Amniotic stem cell (primary cell): ENCODE measurements at regions not wholly inside any gene's neighbourhood (a gene's known extent, or its start where the extent isn't known, plus 50 kb on each side); places are given as distances from the start of the nearest gene placed in this dataset.
A peak's percentile ranks its signal among the peaks of the same experiment; 100 is the strongest.

Source experiments
- DNase-seq: peaks from one replicate; lab custom pipeline; 2025; lab: John Stamatoyannopoulos, UW

- DNase-seq, result no peak
These were observed 254.1 kb downstream of the ARL4A start for GRCh38 chr7:12941512-12941911.

- no peak for DNase-seq
These were observed 255.2 kb downstream of the ARL4A start for GRCh38 chr7:12942609-12943008.

- DNase-seq, result no peak
These were observed 256.3 kb downstream of the ARL4A start for GRCh38 chr7:12943781-12944180.

DNA sequence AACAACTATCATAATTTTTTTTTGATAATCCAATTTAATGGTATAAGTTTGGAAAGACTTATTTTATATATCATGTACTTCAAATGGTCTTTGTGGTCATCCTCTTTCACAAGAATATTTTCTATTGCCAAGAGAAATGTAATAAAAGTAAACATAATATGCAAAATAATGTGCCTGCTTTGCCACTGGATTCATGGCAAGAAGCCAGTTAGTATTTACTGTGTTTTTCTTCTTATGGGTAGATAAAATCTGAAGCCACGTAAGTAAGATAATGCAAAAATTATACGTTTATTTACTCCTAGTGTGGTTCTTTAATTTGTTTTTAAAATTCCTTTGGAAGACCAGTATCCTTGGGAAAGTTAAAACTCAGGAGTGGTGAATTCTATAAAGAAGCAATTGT is 258.5 kb downstream of the ARL4A start:
- DNase-seq, result no peak

GRCh38 chr7:12947465-12947864 is 260.0 kb downstream of the ARL4A start:
- DNase-seq, result no peak

DNA sequence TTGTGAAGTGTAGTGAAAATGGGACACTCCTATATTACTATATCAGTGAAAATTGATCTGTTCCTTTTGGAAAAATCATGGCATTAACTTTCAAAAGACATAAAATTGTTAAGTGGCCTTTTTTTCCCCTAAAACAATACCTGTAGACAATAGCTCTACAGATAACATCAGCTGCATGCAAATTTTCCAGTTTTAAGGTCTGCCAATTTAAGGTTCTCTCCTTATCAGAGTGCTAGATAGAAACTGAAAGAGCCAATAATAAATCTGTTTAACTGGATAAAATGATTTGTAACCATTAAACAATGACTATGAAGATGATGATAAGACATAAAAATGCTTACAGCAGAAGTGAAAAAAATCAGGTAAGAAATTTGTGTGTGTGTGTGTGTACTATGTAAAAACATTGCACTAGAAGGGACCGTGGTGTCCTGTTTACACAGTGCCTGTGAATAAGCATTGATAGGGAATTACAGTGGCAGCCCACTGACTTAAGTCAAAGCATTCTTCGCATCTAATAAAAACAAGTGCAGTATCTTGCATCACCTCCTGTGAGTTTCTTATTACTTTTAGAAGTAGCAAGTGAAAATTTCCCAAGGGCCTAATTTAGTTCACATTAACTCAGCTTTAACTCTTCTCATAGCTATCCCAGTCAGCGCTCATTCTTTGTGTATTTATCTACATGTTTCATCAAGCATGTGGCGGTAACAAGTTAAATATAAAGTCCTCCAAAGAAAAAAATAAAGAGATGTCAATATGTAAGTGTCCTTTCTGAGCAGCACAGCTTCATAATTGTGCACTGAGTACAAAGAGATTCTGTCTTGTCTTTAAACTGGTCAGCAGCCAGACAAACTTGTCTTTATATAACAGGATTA is 261.9 kb downstream of the ARL4A start:
- no peak for DNase-seq

DNA sequence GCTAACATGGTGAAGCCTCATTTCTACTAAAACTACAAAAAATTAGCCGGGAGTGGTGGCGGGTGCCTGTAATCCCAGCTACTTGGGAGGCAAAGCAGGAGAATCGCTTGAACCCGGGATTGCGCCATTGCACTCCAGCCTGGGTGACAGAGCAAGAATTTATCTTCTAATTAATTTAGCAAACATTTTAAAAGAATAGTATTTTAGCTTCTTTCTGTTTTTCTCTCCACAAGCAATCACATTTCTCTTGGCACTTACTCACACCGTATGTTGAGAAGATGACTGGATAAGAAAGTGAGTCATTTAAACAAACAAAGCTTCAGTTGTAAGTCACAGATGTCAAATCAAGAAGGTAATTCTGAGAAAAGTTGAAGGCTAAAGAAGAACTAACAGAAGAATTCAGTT is 264.0 kb downstream of the ARL4A start:
- DNase-seq, result peak; percentile 46

DNA sequence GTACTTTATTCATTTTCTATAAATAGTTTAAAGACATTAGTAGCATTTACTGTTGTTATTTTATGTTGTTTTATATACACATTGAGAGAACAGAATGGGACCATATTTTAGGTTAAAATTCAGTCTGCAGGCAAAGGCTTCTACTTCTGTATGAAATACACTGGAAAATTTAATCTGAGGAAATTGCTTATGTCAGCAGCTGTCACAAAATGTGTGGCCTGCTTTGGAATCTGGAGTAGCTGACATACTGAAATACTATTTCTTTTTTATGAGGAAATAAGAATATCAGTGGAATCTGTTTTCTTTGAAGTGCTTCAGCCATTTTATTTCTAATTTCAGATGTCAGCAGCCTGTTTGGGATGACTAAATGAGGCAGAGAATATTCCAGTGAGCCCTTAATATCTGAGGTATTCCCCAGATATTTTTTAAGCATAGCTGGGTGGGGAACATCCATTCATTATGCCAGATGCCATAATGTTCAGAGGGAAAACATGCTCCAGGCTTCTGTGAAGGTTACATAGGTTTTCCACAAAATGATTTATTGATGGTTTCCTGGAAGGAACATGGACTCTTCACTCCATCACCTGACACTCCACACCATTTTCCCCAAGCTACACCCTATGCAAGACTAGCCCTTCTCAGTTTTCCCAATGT is 267.1 kb downstream of the ARL4A start:
- no peak for DNase-seq

DNA sequence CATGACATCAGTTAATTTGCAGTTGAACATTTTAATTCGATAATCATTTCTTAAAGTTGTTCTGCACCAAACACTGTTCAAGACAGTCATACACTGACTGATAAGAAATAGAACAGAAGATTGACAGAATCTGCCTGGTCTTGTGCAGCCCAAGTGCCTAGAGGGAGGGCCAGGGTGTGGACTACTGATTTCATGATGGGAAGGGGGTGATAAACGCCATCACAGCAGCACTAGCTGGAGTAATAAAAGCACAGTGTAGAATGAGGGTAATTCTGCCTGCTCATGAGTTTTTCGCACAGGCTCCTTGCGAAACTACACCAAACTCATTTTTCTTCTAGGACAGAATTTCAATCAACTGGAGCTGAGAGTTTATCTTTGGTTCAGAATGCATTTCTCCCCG is 270.1 kb downstream of the ARL4A start:
- no peak for DNase-seq

GRCh38 chr7:12961910-12962480 is 274.6 kb downstream of the ARL4A start:
- DNase-seq, result no peak

- DNase-seq, result no peak
These were observed 276.0 kb downstream of the ARL4A start for GRCh38 chr7:12963435-12963834.

GRCh38 chr7:12964836-12965235 is 277.4 kb downstream of the ARL4A start:
- no peak for DNase-seq

DNA sequence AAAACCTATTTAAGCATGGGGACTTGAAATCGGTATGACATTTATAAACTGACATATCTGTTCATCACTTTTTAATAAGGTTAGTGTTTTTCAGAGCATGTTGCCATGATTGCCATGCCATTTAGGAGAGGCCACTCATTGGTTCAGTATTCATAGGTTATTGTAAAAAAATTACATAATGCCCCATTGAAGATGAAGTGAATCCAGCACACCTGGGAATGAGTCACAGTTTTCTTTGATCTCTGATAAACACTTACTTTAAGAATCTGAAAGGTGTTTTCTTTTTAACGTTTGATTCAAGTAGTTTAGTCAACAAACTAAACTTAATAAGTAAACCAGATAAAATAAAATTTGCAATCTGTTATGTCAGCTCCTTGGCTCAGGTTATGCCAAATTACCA is 278.3 kb downstream of the ARL4A start:
- no peak for DNase-seq

GRCh38 chr7:12967322-12967721 is 279.9 kb downstream of the ARL4A start:
- DNase-seq, result no peak

DNA sequence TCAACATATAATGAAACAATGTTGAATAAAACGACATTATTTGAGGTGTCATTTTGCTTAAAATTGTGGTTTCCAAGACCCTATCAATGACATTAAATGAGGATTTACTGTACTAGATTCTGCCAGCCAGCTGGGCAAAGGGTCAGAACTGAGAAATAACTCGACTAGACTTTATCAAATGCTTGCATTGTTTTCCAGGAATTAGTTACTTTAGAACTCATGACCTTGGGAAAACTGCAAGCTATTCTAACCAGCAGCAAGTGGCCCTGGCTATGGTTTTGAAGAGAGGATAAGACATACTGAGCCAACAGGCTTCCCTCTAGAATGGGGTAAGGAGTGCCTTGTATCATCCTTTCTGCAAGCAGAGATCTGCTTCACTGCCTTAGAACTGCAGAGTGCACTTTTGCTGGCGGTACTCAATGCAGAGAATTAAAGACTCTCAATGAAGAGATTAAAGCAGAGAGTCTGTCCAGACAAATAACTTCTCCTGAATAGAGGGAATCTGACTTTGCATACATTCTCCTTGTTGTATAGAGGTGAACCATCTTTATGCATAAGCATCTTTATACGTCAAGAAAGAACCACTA is 281.5 kb downstream of the ARL4A start:
- no peak for DNase-seq

- no peak for DNase-seq
These were observed 283.2 kb downstream of the ARL4A start for GRCh38 chr7:12970626-12971025.

GRCh38 chr7:12974451-12975166 is 287.2 kb downstream of the ARL4A start:
- no peak for DNase-seq

DNA sequence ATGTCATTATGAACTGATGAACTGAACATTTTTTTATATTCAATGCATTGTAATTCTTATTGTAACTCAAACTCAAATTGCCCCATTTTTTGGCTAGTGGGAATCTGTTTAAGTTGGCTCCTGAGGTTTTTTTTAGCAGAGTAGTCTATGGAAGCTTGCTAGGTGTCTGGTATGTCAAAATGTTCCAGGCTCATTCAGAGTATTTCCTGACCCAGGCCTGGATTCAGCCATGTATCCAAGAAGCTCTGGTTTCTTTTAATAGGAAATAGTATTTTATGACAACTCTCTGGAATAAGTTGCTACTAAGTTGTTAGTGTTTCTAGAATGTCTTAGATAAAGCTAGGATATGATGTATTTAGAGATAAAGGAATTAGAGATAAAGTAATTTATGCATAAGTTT is 288.0 kb downstream of the ARL4A start:
- DNase-seq, result no peak

- no peak for DNase-seq
These were observed 291.7 kb downstream of the ARL4A start for GRCh38 chr7:12979181-12979580.

- DNase-seq, result no peak
These were observed 294.7 kb downstream of the ARL4A start for GRCh38 chr7:12982178-12982577.

- DNase-seq, result no peak
These were observed 296.7 kb downstream of the ARL4A start for GRCh38 chr7:12984117-12984516.

DNA sequence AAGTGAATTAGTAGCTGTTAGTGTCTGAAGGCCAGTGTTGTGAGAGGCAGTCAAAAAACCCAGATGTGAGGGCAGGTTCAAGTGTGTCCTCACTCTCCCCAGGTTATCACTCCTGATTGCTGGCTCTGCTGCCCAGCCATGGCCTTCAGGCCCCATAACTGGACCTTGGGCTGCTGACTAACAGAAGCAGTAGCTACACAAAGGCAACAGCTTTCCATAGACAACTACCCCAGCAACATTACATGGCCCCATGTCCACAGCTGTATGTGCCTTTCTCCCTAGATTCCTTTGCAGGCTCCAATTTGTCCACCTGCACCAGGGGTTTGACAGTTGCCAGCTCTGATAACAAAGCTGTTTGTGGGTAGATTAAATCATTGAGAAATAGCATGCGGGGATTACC is 297.8 kb downstream of the ARL4A start:
- DNase-seq, result no peak
